HS-27A (cell line): ENCODE measurements at regions not wholly inside any gene's neighbourhood (a gene's known extent, or its start where the extent isn't known, plus 50 kb on each side); places are given as distances from the start of the nearest gene placed in this dataset.

ENCODE experiments used
- DNase-seq: peaks from one replicate; pipeline ENCODE4 v3.0.0-alpha.2; 2012; ENCODE audit warnings: low read depth, missing footprints

DNA sequence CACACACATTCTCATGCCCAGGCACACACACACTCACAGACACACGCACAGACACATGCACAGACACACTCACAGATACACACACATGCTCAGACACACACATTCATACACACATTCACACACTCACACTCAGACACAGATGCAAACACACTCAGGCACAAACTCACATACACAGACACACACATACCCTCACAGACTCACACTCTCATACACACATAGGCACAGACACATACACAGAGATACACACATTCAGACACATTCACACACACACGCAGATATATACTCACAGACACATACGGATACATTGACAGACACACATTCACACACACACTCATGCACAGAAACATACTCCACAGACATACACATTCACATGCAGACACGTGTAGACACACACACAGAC lies 89.6 kb downstream of the RBFOX3 start:
- DNase-seq = no peak

DNA sequence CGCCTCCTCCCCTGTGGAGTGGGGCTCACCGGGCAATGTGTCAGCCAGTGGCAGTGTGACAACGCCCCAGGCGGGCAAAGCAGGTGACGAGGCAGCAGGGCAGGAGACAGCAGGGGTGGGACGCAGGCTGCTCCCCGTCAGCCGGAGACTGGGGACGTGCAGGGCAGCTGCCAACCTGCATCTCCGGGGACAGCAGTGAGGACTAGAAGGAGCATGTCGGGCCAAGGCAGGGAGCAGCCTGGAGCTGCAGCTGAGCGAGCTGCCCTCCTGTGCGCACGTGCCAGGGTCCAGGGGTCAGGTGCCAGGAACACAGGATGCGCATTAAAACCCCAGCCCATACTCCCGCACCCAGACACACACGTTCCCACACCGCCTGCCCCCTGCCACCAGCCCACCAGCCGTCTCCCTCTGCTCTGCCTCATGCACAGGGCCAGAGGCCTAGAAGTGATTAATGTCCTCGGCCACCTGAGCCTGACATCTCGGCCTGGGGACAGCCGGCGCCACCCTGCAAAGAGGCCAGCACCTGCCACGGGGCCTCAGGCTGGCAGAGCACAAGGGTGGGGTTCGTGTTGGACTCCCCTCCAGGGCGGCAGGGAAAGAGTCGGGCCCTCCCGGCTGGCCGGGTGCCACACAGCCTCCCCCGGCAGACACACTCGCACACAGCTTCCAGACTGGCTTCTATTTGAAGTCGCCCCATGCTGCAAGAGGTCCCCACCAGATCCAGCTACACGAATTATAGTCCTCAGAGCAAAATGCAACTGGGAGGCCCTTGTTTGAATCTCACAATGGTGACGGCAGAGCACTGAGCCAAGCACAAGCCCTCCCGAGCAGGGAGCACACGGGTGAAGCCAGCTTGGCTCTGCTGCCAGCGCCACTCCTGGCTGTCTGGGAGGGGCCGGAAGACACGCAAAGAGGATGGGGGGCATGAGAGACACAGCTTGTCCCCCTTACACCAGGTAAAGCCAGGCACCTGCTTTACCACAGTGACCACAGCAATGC lies 90.4 kb downstream of the RBFOX3 start:
- DNase-seq = no peak

- no peak for DNase-seq
Measured at GRCh38 chr17:79519601-79520000, 91.2 kb downstream of the RBFOX3 start.

- DNase-seq = no peak
Measured at GRCh38 chr17:79518585-79519523, 92.0 kb downstream of the RBFOX3 start.

DNA sequence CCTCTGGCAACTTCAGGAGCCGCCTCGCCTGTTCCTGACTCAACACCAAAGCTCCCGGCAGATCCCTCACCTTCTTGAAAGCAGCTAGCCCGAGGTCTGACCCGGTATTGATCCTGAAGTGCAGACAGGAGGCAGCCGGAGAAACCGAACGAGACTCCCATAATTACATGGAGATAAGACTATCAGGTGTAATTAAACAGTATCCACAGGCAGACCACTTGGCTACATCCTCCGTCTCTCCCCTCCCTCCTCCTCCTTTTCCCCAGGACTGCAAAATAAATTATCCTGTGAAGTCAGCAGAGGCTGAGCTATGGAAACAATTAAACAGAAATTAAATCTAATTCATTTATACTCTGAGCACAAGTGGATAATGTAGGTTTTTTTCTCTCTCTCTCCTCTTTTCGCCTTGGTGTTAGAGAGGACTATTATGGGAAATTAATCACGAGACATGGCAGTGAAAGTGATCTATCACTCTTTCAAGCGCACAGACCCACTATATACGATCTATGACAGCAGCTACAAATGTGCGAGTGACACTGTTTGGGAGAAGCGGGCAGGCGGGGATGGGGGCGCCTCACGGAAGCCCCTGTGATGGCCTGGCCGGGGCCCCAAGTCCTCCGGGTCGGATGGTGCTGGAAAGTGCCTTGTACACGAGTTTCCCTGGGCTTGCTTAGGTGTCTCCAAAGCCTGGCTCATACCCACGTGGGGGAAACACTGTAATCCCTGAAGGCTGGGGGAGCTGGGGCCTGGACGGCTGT lies 92.8 kb downstream of the RBFOX3 start:
- DNase-seq = no peak

DNA sequence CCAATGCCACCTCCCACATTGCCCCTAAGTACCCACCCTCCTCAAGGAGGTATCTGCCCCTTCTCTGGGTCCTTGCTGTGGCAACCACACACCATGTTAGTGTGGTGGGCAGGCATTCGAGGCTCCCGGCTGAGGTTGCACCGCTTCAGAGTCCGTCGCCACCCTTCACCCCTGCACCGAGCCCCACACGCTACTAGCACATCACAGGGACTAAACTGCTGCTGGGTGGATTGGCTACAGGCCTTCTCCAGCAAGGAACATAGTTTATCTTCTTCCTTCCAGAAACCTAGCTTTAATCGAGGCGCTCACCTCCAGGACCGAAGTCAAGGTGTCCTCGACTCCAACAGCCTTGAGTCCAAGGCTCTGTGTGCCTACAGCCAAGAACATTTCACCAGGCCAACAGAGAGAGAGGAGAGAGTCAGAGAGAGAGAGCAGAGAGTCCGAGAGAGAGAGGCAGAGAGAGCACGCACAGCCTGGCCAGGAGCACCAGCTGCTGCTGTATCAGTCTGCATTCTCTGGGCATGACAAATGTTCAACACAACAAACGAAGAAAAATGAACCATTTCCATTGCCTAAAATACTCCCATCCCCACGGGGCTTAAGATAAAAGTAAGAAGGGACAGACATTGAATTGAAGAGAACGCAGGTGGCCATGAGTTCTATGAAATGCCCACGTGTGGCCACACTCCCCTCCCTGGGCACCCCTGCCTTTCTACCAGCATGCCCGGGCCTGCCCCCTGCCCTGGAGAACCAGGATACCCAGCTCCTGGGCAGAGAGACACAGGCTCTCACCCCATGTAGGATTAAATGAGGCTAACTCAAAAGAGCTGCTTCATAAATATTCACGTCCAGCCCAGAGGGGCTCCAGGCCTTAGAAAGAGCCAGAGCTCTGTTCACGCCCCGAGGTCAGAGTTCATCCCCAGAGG lies 94.9 kb downstream of the RBFOX3 start:
- DNase-seq = no peak

GRCh38 chr17:79515110-79515509 lies 95.7 kb downstream of the RBFOX3 start:
- no peak for DNase-seq

DNA sequence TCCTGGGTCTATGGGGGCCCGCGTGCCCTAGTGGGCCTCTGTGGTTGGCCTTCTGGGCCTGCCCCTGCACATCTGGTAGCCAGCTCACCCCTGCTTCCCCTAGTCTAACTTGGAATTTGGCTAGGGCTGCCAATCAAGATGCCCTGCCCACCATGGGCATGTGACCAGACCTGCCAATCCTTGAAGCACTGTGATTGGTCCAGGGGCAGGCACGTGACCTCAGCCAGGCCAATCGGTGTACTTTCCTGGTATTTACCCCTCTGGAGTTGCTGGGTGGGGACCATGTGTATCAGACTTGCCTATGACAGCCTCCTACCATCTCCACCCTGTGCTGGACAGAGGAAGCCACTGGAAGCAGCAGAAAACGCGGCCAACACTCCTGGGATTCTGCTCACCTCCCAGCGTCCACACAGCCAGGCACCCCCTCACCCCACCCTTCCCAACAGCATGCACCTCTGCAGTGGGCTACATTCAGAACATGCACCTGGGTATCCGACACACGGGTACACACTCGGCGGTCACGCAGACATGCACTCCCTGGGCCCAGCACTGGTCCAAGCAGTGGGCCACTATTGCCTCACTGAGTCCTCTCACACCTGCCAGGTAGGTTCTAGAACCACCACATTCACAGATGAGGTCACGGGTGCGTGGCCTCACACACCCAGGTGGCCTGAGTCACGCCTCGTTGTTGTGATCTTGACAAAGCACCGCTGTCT lies 96.9 kb downstream of the RBFOX3 start:
- DNase-seq = no peak

- no peak for DNase-seq
Measured at GRCh38 chr17:79513206-79513605, 97.6 kb downstream of the RBFOX3 start.

- DNase-seq = no peak
Measured at GRCh38 chr17:79511471-79511870, 99.4 kb downstream of the RBFOX3 start.

- no peak for DNase-seq
Measured at GRCh38 chr17:79510071-79510470, 100.8 kb downstream of the RBFOX3 start.

DNA sequence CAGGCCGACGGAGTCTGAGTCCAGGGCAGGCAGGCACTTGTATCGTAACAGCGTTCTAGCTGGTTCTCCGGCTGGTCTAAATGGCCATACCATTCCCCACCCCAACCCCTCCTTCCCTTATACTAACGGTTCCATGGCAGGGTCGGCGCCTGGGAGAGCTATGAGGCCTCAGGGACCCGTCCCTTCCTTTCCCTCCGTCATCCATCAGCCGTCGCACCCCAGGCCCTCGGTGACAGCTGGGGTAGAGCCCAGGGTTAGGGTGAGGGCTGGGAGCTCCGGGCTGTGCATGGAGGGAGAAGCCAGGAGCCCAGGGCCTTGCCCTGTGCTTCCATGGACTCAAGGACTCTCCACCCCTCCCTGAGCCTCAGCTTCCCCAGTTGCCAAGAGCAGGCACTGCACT lies 101.4 kb downstream of the RBFOX3 start:
- DNase-seq = no peak

- no peak for DNase-seq
Measured at GRCh38 chr17:79509008-79509407, 101.8 kb downstream of the RBFOX3 start.

DNA sequence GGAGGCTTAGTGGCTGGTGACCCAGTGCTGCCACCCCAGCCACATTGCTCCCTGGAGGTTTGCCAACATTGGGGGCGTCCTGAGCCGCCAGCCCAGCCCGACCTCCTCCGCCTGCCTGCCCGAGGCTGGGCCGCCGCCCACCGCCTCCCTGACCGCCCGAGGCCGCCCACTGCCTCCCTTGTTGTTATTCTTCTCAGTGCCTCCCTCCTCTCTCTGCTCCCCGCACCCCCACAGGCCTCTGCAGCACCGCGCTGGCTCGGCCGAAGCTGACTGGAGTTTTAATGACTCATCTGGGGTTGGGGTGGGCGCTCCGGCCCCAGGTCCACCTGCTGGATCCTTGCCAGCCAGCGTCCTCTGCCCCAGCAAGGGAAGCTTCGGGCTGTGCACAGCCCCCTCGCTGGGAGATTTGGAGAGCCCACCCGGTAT lies 102.5 kb downstream of the RBFOX3 start:
- no peak for DNase-seq

- no peak for DNase-seq
Measured at GRCh38 chr17:79506955-79507354, 103.9 kb downstream of the RBFOX3 start.

GRCh38 chr17:79506150-79506870 lies 104.5 kb downstream of the RBFOX3 start:
- no peak for DNase-seq

DNA sequence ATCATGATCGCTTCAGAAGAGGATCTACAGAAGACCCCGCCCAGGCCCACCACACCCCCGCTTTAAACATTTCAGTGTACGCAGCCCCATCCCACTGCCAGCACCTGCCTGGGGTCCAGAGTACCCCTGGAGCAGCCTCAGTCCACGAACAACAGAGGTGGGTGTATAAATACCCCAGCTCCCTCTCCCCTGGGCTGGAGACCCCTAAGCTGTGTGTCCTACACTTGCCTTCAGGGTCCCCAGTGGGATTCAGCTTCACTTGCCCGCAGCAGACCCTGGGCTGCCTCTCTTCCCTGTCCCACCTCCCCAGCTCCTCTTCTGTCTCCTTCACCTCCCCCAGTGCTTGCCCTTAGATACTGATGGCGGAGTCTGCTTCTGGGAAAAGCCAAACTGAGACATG lies 105.7 kb downstream of the RBFOX3 start:
- DNase-seq = no peak

- no peak for DNase-seq
Measured at GRCh38 chr17:79504181-79504605, 106.7 kb downstream of the RBFOX3 start.

DNA sequence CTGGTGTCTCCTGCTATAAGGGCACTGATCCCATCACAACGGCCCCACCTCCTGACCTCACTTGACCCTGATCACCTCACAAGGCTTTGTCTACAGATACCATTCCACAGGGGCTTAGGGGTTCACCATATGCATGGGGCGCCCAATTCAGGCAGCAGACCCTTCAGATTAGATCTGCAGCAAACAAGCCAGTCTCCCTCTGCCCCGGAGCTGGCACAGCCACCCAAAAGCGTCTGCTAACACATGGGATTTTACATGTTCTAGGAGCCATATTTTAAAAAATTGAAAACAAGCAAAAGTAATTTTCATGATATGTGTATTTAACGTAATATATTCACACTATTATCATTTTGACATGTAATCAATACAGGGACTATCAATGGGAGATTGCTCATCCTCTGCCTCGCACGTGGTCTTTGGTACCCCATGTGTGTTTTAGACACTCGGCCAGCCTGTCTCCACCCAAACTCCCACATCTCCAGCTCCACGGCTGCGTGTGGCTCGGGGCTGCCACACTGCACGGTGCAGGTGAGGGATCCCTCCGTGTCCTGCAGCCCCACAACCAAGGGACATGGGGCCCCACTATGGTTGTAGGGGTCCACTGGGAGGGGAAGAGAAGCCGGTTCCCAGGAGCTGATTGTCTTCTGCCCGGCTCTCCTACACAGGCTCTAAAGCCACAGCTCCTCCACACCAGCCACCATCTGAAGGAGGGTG lies 107.6 kb downstream of the RBFOX3 start:
- no peak for DNase-seq
